H4 (cell line): ENCODE measurements at regions not wholly inside any gene's neighbourhood (a gene's known extent, or its start where the extent isn't known, plus 50 kb on each side); places are given as distances from the start of the nearest gene placed in this dataset.

Experiments used
- DNase-seq: peaks from one replicate; pipeline ENCODE4 v3.0.0-alpha.2; 2015; ENCODE audit warnings: low spot score

DNA sequence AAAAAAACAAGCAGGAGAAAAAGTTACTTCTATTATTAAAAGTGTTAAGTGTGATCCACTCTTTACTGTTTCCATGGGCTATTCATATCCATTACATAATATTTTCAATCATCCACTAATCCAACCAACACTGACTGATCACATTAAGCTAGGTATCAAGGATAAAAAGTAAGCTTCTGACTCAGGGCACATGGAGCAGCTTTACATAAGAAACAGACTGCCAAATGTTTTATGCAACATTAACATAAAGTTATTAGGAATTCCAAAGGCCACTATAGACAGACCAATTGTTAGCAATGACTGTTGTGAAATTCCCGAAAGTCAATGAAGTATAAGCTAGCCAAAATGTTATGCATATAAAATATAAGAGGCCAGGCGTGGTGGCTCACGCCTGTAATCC, 277.6 kb downstream of the ZEB2 start:
- no peak for DNase-seq

DNA sequence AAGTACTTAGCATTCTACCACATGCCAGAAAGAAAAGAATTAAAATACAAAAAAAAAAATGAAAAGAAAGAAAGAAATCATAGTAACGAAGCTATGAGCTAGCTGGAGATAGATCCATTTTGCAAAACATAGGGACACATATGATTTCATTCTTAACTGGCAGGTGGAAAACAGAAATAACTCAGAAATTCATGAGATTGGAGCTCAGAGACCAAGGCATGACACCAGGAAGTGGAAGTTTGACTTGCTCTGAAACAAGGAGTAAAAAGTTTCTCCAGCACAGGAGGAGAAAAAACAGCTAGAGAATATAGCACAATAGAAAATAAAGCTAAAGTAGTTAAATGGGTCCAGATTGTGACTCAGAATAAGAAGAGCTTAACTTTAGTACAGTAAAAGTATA, 278.1 kb downstream of the ZEB2 start:
- DNase-seq, result no peak

DNA sequence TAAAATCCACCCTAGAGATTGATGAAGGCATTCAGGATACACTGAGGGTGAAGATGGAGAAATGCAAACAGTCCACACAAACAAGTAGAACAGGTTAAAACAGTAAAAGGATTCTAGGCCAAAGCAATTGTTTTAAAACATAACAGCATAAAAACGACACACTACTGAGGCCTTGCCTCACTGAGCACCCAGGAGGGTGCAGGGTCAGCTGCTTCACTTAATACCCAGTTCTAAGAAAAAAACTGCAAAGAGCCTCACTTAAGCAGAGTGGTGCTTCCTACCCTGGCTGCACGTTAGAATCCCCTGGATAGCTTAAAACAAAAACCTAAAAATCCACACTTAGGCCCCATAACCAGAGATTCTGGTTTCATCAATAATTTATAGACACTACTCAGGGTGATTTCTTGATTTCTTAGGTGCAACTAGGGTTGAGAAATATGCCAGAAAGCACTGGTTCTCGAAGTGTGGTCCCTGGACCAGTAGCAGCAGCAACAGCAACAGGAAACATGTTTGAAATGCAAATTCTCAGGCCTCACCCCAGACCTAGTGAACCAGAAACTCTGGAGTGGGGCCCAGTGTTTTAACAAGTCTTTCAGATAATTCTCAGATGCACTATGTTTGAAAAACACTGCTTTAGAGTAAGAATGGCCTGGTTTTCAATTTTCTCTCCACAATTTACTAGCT, 279.1 kb downstream of the ZEB2 start:
- DNase-seq, result no peak

DNA sequence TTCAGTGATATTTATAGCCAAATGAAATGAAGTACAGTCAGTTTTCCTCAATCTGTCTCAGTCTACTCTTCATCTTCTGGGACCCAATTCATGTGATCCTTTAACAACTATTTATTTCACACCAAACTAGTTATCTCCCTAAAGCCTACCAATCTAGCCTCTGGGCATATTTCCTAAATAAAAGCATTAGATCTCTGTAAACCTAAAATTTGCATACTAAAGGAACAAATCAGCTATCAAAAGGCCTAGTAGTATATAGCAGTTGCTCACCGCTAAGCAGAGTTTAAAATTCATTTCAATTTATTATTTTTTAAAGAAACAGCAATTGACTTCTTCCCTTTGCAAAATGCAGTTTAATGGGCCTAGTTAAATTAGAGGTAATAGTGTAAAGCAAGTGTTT, 280.2 kb downstream of the ZEB2 start:
- no peak for DNase-seq

DNA sequence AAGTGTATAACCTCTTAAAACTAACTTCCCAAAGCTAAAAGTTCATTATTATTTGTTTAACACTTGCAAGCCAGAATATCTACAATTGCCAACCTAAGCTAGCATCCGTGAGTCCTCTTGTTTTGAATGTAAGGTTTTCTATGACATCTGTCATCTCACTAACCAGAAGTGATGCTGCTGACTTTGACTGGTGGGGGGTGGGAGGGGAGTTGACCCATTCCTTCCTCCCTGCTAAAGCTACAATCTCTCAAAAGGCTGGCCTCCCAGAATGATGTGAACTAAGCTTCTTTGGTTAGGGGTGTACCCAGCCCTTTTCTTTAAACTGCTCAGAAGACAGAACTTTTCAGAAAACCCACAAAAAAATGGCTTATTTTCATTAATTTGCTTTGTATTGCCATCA, 280.6 kb downstream of the ZEB2 start:
- DNase-seq, result no peak

DNA sequence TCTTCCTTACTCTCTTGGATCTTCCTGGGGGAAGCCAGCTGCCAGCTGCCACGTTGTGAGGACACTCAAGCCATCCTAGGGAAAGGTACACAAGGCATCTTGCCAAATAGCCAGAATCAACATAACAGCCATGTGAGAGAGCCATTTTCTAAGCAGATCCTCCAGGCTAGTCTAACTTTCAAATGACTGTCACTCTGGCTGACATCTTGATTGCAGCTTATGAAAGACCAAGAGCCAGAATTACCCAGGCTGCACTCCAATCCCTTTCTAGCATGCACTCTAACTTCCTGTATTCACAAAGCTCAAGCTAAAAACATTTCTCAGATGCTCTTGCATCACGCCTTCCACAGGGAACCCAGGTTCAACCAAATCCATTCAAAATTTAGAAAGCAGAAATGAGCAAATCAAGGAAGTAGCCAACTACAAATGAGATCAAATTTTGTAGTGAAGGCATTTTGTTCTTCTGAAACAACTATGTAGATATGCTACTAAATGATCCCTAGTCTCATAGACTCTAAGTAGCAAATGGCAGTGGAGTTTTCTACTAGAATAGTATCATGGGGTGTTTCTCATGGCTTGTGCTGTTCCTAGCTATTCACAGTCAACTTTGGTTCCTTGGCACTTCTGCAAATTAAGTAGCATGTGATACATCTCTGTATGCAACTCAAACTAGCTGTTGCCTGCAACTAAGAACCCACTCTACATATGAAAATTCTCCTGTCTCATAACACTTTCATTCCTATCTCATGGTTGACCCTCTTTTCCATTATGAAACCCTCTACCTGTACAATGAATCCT, 281.9 kb downstream of the ZEB2 start:
- no peak for DNase-seq

DNA sequence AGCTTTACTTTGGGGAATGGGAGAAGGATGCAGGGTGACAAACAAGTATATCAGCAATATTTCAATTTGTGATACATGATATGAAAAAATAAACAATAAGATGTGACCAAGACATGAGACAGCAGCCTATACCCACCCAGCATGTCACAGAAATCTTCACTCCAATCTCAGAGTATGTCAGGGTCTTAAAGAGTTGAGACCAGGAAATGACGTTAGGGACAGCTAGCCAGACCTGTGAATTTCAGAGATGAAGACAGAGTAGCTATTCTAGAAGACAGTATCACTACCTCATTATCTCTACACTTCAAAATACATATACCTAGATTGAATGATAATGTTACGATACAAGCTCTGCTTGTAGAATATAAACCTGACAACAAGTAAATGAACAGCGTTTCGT, 282.8 kb downstream of the ZEB2 start:
- DNase-seq, result no peak

DNA sequence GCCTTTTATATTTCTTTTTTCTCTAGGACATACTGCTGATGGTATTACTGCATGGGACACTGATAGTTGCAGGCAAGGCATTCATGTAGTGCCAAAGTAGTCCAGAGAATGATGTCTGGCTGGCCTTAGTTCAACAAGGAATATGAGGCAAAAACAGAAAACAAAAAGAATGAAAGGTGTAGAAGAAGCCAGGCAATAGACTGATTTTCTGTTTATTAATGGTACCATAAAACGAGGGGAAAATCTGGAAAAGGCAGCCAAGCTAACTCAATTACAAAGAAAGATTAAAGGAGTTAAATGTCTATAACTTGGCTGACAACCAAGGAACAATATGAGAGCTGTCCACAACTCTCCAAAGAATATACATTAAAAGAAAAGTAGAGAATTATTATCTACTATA, 284.9 kb downstream of the ZEB2 start:
- no peak for DNase-seq

DNA sequence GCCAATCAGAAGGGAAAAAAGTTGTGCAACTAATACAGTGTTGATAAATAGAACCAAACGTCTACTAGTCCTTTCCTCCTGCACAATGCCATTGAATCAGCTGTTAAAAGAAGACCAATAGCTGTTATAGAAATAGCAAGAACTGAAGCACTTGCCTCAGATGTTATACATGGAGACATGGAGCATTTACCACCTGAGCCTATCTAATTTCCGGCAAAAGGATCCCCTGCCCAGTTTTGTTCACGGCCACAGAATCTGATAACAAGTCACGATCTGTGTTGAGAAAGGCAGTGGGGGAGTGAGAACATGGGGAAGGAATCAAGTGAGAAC, 285.4 kb downstream of the ZEB2 start:
- no peak for DNase-seq

DNA sequence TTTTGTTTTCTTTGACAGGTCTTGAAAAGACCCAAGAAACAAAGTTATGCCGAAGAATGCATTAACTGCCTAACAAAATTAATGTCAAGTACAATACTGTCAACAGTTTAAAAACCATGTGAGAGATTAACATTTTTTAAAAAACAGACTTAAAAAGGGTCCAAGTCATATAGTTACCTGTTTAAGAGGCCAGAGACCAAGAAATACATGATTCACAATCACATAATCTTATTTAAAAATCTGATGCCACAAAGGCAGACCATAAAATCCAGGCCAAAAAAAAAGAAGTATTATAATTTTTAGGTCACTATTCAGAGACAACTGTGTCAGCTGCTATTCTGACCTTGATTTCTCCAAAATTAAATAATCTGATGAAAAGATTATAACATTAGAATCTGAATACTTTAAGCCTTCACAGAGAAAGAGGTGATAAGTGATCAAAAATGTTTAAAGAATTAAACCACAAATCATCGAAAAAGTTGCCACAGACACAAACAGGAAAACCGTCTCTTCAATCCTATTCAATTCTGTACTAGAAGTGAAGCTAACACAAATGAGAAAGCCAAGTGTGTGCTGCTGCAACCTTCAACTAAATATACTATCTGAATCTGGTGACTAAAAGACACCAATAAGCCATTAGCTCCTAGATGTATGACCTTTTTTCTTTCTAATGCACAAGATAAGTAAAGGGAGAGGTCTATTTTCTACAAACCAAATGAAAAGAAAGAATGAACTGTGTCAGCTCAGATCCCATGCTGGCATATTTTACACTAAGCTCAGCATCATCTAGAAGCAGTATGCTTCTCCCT, 286.0 kb downstream of the ZEB2 start:
- no peak for DNase-seq

DNA sequence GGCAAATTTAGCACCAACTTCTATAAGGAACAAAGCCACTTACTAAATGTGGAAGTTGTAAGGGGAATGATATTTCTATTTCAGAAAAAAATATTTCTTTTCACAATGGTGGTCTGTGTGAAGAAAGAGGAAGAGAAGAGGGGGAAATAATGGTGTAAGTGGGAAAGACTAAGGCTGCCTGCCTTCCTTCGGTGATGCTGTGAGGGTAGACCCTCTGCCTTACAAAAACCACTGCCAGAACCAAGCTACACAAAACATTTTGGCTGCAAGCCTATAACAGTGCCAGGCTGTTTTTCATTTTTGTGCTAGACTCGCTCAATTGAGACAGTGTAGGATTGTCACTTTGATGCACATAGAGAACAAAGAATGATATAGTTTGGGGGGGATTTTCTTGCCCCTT, 286.6 kb downstream of the ZEB2 start:
- no peak for DNase-seq

DNA sequence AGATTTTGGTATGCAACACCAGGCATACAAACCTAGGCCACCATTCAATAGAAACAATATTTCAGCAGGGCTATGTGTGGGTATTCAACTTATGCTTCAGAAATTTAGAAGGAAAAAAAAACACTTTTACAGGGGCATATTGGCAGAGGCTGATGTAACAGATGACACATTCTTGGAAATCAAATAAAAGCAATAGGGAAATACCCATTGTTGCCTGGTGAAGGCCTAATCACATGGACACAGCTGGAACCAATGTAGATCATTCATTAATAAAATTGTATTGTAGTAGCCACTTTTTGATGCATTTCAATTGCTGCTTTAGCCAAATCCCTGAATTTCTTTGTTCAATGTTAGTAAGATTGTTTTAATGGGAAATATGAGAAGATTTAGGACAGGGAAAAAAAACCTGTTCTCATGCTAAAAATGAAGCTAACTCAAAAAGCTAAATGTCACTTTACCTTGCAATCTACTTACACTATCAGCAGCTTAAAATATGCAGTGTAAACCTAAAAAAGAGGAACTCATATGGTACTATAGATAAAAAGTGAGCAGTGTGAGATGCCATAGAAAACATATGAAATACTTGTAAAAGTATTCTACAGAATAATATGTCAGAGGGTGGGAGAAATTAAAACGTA, 289.4 kb downstream of the ZEB2 start:
- no peak for DNase-seq

DNA sequence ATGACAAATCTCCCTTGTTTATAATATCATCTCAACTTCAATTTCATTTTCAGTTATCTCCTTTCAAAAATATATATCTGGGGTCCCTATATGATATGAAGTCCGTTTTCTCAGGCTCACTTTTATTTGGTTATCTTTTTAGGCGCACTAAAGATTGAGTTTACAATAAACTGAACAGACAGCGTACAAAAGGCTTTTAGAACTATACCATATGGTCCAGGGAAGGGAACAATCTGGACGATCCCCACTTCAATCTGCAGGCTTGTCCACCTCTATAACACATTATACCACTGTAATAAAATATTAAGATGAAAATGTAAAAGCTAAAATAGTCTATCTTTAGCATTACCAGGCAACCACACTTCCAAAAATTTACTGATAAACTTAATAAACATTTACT, 289.9 kb downstream of the ZEB2 start:
- no peak for DNase-seq

DNA sequence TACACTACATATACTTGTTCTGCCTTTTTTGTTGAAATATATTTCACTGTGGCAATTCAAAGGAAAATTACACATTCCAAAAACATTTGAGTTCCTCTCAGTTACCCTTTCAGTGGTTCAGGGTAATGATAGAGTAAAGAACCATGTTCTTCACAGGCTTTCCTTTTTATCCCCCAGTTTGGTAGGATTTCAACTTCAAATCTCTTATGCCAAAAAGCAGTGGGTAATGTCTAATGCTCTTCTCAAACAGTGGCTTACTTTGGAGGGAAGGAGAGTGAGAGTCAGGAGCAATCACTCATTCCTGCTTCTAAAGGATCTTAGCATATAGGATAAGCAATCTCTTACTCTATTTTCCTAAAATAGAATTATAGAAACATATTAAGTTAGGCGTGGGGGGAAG, 290.6 kb downstream of the ZEB2 start:
- DNase-seq, result no peak

DNA sequence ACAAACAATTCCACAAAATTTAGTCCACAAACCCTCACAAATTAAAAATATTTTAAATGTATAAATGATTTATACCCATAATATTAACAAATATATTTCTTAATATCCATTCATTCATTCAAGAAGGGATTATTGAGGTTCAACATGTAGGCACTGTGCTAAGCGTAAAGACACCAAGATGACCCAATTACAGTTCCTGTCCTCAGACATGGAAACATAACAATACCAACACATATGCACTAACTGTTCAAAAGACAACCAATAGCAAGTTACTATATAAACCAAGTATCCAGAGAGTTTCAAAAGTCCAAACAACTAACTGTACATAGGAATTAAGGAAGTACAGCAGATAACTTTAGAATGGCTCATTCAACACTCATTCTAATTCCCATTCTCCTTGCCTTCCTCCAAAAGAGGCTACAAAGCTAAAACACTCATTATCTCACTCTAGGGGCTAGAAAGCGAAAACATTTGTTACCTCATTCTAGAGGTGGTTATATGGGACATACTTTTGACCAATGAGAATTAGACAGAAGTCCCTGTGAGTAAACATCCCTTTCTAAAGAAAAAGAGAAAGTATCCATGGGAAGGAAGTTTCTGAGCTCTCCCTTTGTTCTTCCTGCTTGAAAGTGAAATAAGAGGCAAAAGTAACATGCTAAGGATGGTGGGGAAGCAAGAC, 292.4 kb downstream of the ZEB2 start:
- no peak for DNase-seq

DNA sequence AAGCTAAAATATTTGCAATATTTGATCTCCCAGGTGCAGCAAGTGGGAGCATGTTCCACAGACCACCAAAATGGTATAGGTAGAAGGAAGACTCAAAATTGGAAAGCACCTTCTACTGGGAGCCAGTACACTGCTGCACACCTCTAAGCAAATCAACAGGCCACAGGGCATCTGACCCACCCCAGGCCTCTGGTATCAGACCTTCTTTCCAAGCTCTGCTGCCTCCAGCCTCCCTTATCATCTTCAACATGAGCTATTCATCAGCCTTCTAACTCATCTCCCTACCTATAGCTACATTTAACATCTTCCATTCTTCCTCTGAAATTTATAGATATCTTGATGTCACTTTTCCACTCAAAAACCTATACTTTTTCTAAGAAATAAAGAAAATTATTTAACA, 294.8 kb downstream of the ZEB2 start:
- DNase-seq, result no peak

DNA sequence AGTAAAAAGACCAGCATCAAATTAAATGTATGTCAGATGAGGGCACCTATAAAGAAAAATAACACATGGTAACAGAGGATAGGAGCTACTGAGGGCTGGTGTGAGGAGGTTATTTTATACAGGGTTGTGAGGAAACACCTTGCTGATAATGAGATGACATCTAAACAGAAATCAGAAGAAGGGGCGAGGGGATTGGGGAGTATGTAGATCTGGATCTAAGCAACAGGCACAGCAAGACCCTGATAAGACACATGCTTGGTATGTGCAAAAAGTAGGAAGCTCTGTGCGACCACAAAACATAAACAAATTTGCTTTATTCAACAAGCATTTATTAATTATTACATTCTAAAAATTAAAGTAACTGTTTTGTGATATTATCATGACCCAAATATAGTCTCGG, 295.4 kb downstream of the ZEB2 start:
- no peak for DNase-seq

DNA sequence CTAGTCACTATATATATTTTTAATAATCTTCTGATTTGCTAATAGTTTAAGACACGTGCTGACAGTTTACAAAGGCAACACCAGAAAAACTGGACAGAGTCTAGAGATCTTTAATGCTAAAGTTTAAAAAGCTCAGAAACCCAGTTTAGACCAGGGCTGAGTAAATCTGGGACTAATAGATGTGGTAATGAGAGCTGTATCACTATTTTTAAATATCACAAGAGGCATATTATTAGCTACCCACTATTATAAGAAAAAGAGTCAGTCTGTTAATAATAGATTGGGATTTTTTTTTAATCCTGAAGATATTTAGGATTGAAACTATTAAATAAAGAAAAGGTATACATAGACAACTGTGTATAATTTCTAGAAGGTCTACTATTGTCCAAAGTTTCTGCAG, 299.9 kb downstream of the ZEB2 start:
- DNase-seq, result no peak

DNA sequence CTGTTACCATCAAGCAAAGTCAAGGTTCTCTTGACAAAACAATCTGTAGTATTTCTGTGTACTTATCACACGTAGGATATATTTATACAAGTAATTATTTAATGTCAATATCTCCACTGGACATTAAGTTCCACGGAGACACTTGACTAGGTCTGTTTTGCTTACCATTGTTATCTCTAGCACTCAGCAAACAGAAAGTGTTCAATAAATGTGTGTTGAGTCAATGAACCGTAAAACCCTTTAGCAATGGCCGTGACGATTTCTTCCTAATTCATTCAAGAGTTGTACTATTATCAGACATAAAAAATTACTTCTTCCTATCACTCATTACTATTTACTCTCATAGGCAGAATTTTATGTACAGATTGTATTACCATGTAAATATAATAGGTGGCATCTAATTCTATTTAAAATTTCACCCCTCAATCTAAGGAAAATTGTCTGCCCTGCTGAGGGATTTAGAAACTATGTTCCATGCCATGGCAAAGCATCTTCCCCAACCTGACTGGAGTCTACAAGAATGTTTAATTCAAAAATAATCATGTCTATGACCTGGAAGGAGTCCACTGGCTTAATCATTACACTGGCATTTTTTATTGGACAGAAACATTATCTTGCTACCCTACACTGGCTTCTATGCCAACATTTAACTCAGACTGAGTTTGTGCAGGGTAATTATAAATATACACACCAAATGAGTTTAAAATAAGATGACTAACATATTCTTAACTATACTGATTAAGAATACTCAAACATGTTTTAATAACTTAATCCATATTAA, 301.9 kb downstream of the ZEB2 start:
- no peak for DNase-seq

DNA sequence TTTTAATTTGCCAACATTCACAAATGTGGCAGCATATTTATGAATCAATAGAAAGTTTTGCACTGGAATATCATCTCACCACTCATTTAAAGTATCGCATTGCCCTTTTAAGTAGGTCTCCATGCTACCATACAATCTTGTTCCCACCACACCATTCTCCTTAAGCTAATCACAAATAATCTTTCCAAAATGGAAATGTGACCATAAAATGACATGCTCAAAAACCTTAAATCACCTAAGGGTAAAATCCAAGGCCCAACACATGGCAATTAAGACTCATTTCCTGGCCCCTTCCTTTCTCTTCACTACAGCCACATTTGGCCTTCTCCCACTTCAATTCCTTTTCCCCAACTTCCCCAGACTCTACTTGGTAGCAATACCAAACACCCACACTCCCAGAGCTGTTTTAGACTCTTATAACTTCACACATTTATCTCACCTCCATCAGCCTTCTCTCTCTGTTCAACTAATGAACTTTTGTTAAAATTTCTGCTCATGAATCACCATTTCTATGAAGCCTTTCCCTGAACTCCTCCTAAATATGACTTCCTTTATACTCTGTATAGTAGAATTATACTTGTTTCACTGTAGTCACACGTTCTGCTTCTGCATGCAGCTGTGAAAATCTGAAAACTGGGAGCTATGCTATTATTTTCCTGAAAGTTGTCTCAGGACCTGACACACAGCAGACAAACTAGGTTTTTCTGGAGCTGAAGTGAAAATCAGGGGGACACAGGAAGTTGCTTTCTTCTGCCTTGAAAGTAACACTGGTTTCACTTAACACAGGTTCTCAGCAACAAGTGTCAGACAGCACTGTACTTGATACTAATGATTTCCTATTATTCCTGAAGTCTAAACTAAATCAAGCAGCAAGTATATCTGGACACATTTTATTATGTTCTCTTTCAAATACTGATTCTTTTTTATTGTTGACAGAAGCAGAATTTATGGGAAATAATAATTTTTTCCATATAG, 303.9 kb downstream of the ZEB2 start:
- no peak for DNase-seq
